Esophagus squamous epithelium (tissue), 5 donors: ENCODE measurements at regions not wholly inside any gene's neighbourhood (a gene's known extent, or its start where the extent isn't known, plus 50 kb on each side); places are given as distances from the start of the nearest gene placed in this dataset.

ENCODE experiments used
- DNase-seq: peaks from one replicate; lab custom pipeline; 2025; lab: John Stamatoyannopoulos, UW
- H3K27ac ChIP-seq, 4 donors: fragments of 200-600 bp; sonication (generic); one replicate each; pipeline ENCODE4 v1.5.1; 2016 to 2019; ENCODE audit warnings: mild to moderate bottlenecking in 1 of 4
- H3K27me3 ChIP-seq, 4 donors: fragments of 200-600 bp; sonication (generic); 1 replicate in 3 of 4; 2 replicates in 1 of 4; pipeline versions ENCODE4 v1.5.1 to v1.6.0; 2017 to 2021; ENCODE audit warnings: antibody characterized with exemption in 1 of 4
- H3K36me3 ChIP-seq, 3 donors: fragments of 200-600 bp; sonication (generic); one replicate each; pipeline ENCODE4 v1.5.1; 2016 to 2019
- H3K4me1 ChIP-seq, 3 donors: fragments of 200-600 bp; sonication (generic); one replicate each; pipeline ENCODE4 v1.5.1; 2017 to 2019
- H3K4me3 ChIP-seq, 4 donors: fragments of 200-600 bp; sonication (generic); 1 replicate in 3 of 4; 2 replicates in 1 of 4; pipeline ENCODE4 v1.5.1; 2016 to 2019; ENCODE audit warnings: mild to moderate bottlenecking in 2 of 4, moderate library complexity in 1 of 4
- H3K9me3 ChIP-seq, 3 donors: fragments of 200-600 bp; sonication (generic); one replicate each; pipeline ENCODE4 v1.5.1; 2016 to 2019
- POLR2A ChIP-seq, 4 donors: fragments of 450-650 bp; IDR thresholded peaks; one replicate each; pipeline ENCODE4 v1.6.1; 2017; ENCODE audit warnings: antibody characterized with exemption in 4 of 4, mild to moderate bottlenecking in 4 of 4, moderate library complexity in 3 of 4
- WGBS, 2 donors: methylation state at CpG; one replicate each; pipeline ENCODE4 v1.1.5; 2018; 5-methylcytosine and 5-hydroxymethylcytosine counted together
- intact Hi-C: fragments of 100-400 bp; cut with DNase I; formaldehyde crosslinking; loops from one replicate; pipeline ENCODE4 v1.15.0; 2022
- TF ChIP-seq, protein P1 (sequence below), 6 experiments: fragments of 450-650 bp in 4 of 6; fragments of 200-600 bp in 2 of 6; sonication (generic) in 2 of 6; IDR thresholded peaks; one replicate each; pipeline ENCODE4 v1.5.1; 2016 to 2019; ENCODE audit warnings: antibody characterized with exemption in 6 of 6, mild to moderate bottlenecking in 4 of 6, moderate library complexity in 4 of 6
- donor health status: DM: yes; HTN: yes; CAD: no.

DNA sequence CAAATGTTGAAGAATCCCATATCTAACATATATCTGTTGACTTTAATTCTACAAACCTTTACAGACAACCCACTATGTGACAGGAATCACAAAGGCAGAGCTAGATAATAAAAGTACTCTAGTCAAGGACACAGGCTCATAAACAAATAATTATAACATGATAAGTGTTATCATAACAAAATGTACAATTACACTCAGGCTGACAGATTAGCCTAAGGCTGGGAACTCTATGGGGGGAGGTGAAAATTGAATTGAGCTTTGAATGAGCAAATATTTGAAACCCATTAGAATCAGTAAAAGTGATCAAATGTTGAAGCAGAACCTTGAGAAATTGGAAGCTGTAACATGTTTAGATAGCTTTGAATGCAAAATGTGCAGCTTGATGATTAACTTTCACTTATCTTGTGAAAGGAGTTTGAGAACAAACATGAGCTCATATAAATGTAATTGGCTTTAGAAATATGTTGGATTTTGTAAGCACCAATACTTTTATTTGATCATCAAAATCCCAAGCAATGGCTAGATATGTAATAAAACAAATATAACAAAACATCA, 970.2 kb downstream of the SORCS3 start:
- no peak overlapping the region for H3K27ac ChIP-seq
- no peaks in the 10 kb centered on the region for H3K27me3 ChIP-seq
- no peaks in the 10 kb centered on the region for H3K4me1 ChIP-seq
- no peak for DNase-seq
- no peaks in the 10 kb centered on the region for H3K36me3 ChIP-seq
- TF ChIP-seq POLR2A (IDR thresholded peaks at IDR 0.05) = no peak
- TF ChIP-seq, protein P1, sequence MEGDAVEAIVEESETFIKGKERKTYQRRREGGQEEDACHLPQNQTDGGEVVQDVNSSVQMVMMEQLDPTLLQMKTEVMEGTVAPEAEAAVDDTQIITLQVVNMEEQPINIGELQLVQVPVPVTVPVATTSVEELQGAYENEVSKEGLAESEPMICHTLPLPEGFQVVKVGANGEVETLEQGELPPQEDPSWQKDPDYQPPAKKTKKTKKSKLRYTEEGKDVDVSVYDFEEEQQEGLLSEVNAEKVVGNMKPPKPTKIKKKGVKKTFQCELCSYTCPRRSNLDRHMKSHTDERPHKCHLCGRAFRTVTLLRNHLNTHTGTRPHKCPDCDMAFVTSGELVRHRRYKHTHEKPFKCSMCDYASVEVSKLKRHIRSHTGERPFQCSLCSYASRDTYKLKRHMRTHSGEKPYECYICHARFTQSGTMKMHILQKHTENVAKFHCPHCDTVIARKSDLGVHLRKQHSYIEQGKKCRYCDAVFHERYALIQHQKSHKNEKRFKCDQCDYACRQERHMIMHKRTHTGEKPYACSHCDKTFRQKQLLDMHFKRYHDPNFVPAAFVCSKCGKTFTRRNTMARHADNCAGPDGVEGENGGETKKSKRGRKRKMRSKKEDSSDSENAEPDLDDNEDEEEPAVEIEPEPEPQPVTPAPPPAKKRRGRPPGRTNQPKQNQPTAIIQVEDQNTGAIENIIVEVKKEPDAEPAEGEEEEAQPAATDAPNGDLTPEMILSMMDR (IDR thresholded peaks at IDR 0.05) = no peak
- H3K4me3 ChIP-seq = no peak overlapping the region
- H3K9me3 ChIP-seq = no peaks in the 10 kb centered on the region
- intact Hi-C loops = no loop called here

DNA sequence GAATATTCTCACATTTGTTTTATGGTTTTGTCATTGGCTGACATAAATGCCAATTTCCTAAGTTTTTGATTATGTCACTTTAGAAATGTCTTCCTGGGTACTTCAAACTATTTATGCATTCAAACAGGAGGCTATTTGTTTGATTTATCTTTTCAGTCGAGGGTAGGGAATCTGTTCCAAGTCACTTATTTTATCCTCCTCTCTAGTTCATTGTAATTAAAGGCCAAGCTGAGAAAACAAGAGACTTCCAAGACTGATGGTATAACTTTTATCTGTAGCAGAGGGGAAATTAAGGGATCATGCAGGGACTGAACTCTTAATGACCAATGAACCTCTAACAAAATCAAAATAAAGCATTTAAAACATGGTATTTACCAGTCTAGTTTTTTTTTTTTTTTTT, 968.4 kb downstream of the SORCS3 start:
- Histone ChIP-seq H3K4me3 (no peak overlapping the region), H3K4me1 (no peaks in the 10 kb centered on the region), H3K27ac (no peak overlapping the region), H3K27me3 (no peaks in the 10 kb centered on the region), H3K9me3 (no peaks in the 10 kb centered on the region), H3K36me3 (no peaks in the 10 kb centered on the region)
- TF ChIP-seq, protein P1 (IDR thresholded peaks at IDR 0.05) = no peak
- no peak for TF ChIP-seq POLR2A (IDR thresholded peaks at IDR 0.05)
- intact Hi-C loops = no loop called here
- 30 to 35% methylated on average over 1 of the region's 1 CpG for WGBS, 2 donors
- DNase-seq = no peak

DNA sequence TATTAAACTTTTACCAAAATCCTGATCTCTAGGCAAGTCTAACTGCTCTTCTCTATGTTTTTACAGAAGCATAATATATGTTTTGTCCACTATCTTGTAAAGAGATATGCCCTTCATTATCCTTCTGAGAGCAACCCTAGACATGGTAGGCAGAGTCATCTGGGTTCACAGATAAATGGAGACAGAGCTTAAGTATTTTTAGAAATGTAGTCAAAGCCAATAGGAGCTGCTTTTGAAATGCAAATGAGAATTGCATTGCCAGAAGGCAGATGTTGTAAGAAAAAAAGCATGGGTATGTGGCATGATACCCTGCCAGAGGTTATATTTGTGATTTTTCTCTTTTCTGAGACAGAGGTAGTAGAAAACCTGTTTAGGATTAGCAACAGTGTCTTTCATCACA, 964.8 kb downstream of the SORCS3 start:
- no peak for DNase-seq
- TF ChIP-seq POLR2A (IDR thresholded peaks at IDR 0.05) = no peak
- TF ChIP-seq, protein P1 (IDR thresholded peaks at IDR 0.05) = no peak
- no peaks in the 10 kb centered on the region for H3K9me3 ChIP-seq
- no peaks in the 10 kb centered on the region for H3K4me1 ChIP-seq
- intact Hi-C loops = no loop called here
- H3K27me3 ChIP-seq = no peaks in the 10 kb centered on the region
- no peak overlapping the region for H3K27ac ChIP-seq
- H3K36me3 ChIP-seq = no peaks in the 10 kb centered on the region
- no peak overlapping the region for H3K4me3 ChIP-seq

DNA sequence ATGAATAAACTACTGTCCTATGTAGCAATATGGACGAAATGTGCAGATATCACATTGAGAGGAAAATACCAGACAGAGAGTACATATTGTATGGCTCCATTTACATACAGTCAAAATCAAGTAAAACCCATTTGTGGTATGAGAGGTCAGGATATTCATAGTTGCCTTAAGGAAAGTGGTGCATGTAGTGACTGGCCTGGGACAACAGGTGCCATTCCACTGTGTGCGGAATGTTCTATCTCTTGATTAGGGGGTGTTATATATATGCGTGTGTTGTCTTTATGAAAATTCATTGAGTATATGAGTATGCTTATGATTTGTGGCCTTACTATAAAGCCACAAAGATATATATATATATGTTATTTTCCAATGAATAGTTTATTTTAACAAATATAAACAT, 964.0 kb downstream of the SORCS3 start:
- Histone ChIP-seq H3K36me3 (no peaks in the 10 kb centered on the region), H3K4me3 (no peak overlapping the region), H3K27me3 (no peaks in the 10 kb centered on the region), H3K27ac (no peak overlapping the region), H3K4me1 (no peaks in the 10 kb centered on the region), H3K9me3 (no peaks in the 10 kb centered on the region)
- 71 to 80% methylated on average over 3 of the region's 3 CpGs for WGBS, 2 donors
- no peak for DNase-seq
- intact Hi-C loops = no loop called here
- TF ChIP-seq POLR2A (IDR thresholded peaks at IDR 0.05) = no peak
- TF ChIP-seq, protein P1 (IDR thresholded peaks at IDR 0.05) = no peak

DNA sequence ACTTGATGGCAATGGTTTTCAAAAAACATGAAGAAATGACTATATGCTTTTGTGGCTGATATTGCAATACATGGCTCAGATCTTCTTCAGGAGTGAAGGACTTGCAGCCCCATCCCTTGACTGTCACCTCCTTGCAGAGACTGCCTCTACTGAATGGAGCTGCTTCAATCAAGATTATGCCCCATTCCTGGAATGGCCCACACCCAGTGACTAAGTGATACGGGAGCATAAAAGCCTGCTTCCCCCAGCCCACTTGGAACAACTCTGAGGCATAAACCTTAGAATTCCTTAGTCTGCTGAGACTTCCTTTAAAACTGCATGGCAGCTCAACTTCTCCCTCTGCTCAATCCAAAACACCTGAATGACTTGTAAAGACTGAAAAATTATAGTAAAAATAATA, 957.1 kb downstream of the SORCS3 start:
- intact Hi-C loops = no loop called here
- Histone ChIP-seq H3K9me3 (no peaks in the 10 kb centered on the region), H3K4me1 (no peaks in the 10 kb centered on the region), H3K27me3 (no peaks in the 10 kb centered on the region), H3K27ac (no peak overlapping the region), H3K36me3 (no peaks in the 10 kb centered on the region), H3K4me3 (no peak overlapping the region)
- TF ChIP-seq POLR2A (IDR thresholded peaks at IDR 0.05) = no peak
- TF ChIP-seq, protein P1 (IDR thresholded peaks at IDR 0.05) = no peak
- 45 to 56% methylated on average over 1 of the region's 1 CpG for WGBS, 2 donors
- no peak for DNase-seq
